ENCODE measurements at regions not wholly inside any gene's neighbourhood (a gene's known extent, or its start where the extent isn't known, plus 50 kb on each side); places are given as distances from the start of the nearest gene placed in this dataset.

GRCh38 chr12:65756267-65756666, 68.0 kb upstream of the HMGA2 start:
- no peak for TF ChIP-seq EZH2 (IDR thresholded peaks at IDR 0.05; ENCODE audit: low read length, missing control alignments)
- no peak for TF ChIP-seq CTCF (conservative IDR thresholded peaks at IDR 0.05 in 1 of 2, IDR thresholded peaks at IDR 0.05 in 1 of 2; ENCODE audit: low read depth in 1 of 2, low read length in 2 of 2)

Measured in fibroblast of lung (primary cell).